ENCODE measurements at regions not wholly inside any gene's neighbourhood (a gene's known extent, or its start where the extent isn't known, plus 50 kb on each side); places are given as distances from the start of the nearest gene placed in this dataset.

DNA sequence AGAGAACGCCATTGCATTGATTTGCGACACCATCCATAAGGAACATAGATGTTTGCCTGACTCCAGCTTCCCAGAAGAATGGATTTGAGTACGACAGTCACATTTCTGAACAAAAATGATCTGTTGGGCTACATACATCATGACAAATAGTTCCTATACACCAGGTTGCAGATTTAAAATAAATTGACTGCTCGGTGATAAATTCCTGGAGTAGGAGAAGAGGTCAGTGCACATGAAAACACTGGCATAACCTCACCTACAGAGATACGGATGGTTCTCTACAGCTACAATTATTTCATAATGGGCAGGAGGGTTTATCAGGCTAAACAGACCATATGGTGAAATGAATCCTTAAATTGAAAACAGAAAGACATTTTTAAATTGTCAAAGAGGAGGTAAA, 316.5 kb upstream of the ADARB2 start (continued):
- no peak for TF ChIP-seq FOXA1 (IDR thresholded peaks at IDR 0.05)
- no peak for TF ChIP-seq YY1 (IDR thresholded peaks at IDR 0.05)
- TF ChIP-seq EGR1 (IDR thresholded peaks at IDR 0.05; ENCODE audit: low read depth in 2 of 2), result no peak
- TF ChIP-seq, protein P1, sequence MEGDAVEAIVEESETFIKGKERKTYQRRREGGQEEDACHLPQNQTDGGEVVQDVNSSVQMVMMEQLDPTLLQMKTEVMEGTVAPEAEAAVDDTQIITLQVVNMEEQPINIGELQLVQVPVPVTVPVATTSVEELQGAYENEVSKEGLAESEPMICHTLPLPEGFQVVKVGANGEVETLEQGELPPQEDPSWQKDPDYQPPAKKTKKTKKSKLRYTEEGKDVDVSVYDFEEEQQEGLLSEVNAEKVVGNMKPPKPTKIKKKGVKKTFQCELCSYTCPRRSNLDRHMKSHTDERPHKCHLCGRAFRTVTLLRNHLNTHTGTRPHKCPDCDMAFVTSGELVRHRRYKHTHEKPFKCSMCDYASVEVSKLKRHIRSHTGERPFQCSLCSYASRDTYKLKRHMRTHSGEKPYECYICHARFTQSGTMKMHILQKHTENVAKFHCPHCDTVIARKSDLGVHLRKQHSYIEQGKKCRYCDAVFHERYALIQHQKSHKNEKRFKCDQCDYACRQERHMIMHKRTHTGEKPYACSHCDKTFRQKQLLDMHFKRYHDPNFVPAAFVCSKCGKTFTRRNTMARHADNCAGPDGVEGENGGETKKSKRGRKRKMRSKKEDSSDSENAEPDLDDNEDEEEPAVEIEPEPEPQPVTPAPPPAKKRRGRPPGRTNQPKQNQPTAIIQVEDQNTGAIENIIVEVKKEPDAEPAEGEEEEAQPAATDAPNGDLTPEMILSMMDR (IDR thresholded peaks at IDR 0.05; ENCODE audit: low read depth, low read length, missing input control), result no peak
- no peak for TF ChIP-seq GABPA (IDR thresholded peaks at IDR 0.05 in 1 of 2, conservative IDR thresholded peaks at IDR 0.05 in 1 of 2)

DNA sequence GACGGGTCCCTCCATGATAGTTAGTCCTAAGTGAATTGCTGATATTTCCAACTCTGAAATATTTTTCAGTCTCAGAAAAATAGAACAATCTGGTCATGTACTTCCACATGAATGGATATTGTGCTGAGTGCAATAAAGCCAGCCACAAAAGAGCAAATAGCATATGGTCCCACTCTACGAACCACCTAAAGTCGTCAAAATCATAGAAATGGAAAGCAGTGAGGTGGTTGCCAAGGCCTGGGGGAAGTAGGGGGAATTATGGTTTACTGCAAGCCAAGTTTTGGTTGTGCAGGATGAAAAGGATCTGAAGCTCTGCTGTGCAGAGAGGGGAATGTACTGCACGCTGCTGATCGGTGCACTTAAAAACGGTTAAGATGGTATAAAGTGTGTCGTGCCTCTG, 313.8 kb upstream of the ADARB2 start:
- no peak for TF ChIP-seq GABPA (IDR thresholded peaks at IDR 0.05 in 1 of 2, conservative IDR thresholded peaks at IDR 0.05 in 1 of 2)
- TF ChIP-seq RXRA (IDR thresholded peaks at IDR 0.05), result no peak
- no peak for TF ChIP-seq YY1 (IDR thresholded peaks at IDR 0.05)
- no peak for TF ChIP-seq HNF4A (conservative IDR thresholded peaks at IDR 0.05)
- Histone ChIP-seq H3K4me3 (ENCODE audit: low read depth in 1 of 3, low read length in 3 of 3) (no peak overlapping the region), H3K27ac (ENCODE audit: low read depth in 1 of 2, low read length in 2 of 2) (no peak overlapping the region), H3K9ac (ENCODE audit: low read depth in 1 of 2, low read length in 2 of 2) (no peak overlapping the region), H3K4me1 (ENCODE audit: control insufficient read depth in 4 of 4, insufficient read depth in 4 of 4, low read length in 3 of 4) (no peaks in the 10 kb centered on the region), H3K36me3 (ENCODE audit: control insufficient read depth in 4 of 4, insufficient read depth in 3 of 4, low read depth in 1 of 4, low read length in 3 of 4) (no peaks in the 10 kb centered on the region), H3K27me3 (ENCODE audit: control insufficient read depth in 4 of 4, insufficient read depth in 4 of 4, low read length in 3 of 4) (no peaks in the 10 kb centered on the region), H3K9me3 (ENCODE audit: control insufficient read depth in 4 of 4, low read length in 3 of 4) (no peaks in the 10 kb centered on the region)
- 86% methylated on average over 7 of the region's 7 CpGs for WGBS
- DNase-seq (ENCODE audit: low spot score), result no peak

DNA sequence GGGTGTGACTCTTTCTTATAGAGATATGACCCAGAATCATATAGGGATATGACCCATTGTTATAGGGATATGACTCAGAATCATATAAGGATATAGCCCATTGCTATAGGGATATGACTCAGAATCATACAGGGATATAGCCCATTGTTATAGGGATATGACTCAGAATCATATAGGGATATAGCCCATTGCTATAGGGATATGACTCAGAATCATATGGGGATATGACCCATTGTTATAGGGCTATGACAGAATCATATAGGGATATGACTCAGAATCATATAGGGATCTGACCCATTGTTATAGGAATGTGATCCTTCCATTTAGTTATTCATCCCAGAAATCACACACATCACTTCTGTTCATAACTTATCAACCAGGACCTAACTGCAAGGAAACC, 312.2 kb upstream of the ADARB2 start:
- Histone ChIP-seq H3K9me3 (ENCODE audit: control insufficient read depth in 4 of 4, low read length in 3 of 4) (no peaks in the 10 kb centered on the region), H3K27ac (ENCODE audit: low read depth in 1 of 2, low read length in 2 of 2) (no peak overlapping the region), H3K4me1 (ENCODE audit: control insufficient read depth in 4 of 4, insufficient read depth in 4 of 4, low read length in 3 of 4) (no peaks in the 10 kb centered on the region), H3K9ac (ENCODE audit: low read depth in 1 of 2, low read length in 2 of 2) (no peak overlapping the region), H3K27me3 (ENCODE audit: control insufficient read depth in 4 of 4, insufficient read depth in 4 of 4, low read length in 3 of 4) (no peaks in the 10 kb centered on the region), H3K36me3 (ENCODE audit: control insufficient read depth in 4 of 4, insufficient read depth in 3 of 4, low read depth in 1 of 4, low read length in 3 of 4) (no peaks in the 10 kb centered on the region), H3K4me3 (ENCODE audit: low read depth in 1 of 3, low read length in 3 of 3) (no peak overlapping the region)
- no peak for DNase-seq (ENCODE audit: low spot score)
- TF ChIP-seq, protein P2, sequence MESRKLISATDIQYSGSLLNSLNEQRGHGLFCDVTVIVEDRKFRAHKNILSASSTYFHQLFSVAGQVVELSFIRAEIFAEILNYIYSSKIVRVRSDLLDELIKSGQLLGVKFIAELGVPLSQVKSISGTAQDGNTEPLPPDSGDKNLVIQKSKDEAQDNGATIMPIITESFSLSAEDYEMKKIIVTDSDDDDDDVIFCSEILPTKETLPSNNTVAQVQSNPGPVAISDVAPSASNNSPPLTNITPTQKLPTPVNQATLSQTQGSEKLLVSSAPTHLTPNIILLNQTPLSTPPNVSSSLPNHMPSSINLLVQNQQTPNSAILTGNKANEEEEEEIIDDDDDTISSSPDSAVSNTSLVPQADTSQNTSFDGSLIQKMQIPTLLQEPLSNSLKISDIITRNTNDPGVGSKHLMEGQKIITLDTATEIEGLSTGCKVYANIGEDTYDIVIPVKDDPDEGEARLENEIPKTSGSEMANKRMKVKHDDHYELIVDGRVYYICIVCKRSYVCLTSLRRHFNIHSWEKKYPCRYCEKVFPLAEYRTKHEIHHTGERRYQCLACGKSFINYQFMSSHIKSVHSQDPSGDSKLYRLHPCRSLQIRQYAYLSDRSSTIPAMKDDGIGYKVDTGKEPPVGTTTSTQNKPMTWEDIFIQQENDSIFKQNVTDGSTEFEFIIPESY (IDR thresholded peaks at IDR 0.05), result no peak
- TF ChIP-seq HNF4G (IDR thresholded peaks at IDR 0.05) (no peak), HNF4A (conservative IDR thresholded peaks at IDR 0.05) (no peak), EGR1 (IDR thresholded peaks at IDR 0.05; ENCODE audit: low read depth in 2 of 2) (no peak), YY1 (IDR thresholded peaks at IDR 0.05) (no peak), JUND (IDR thresholded peaks at IDR 0.05) (no peak), GABPA (IDR thresholded peaks at IDR 0.05 in 1 of 2, conservative IDR thresholded peaks at IDR 0.05 in 1 of 2) (no peak)
- TF ChIP-seq, protein P3, sequence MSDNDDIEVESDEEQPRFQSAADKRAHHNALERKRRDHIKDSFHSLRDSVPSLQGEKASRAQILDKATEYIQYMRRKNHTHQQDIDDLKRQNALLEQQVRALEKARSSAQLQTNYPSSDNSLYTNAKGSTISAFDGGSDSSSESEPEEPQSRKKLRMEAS (IDR thresholded peaks at IDR 0.05), result no peak

DNA sequence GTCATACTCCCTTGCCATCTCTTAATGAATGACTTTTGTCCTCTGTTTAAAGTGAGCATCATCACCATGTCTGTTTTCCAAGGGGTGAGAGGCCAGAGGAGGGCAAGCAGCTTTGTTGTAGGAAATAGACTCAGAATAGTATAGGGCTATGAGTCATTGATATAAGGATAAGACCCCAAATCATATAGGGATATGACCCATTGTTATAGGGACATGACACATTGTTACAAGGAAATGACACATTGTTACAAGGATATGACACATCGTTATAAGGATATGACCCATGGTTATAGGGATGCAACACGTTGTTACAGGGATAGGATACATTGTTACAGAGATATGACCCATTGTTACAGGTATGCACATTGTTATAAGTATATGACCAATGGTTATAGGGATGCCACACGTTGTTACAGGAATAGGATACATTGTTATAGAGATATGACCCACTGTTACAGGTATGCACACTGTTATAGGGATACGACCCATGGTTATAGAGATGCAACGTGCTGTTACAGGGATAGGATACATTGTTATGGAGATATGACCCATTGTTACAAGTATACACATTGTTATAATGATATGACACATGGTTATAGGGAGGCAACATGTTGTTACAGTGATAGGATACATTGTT, 311.1 kb upstream of the ADARB2 start:
- H3K27me3 ChIP-seq (ENCODE audit: control insufficient read depth in 4 of 4, insufficient read depth in 4 of 4, low read length in 3 of 4), result no peaks in the 10 kb centered on the region
- H3K36me3 ChIP-seq (ENCODE audit: control insufficient read depth in 4 of 4, insufficient read depth in 3 of 4, low read depth in 1 of 4, low read length in 3 of 4), result no peaks in the 10 kb centered on the region
- DNase-seq (ENCODE audit: low spot score), result no peak
- H3K27ac ChIP-seq (ENCODE audit: low read depth in 1 of 2, low read length in 2 of 2), result no peak overlapping the region
- no peaks in the 10 kb centered on the region for H3K9me3 ChIP-seq (ENCODE audit: control insufficient read depth in 4 of 4, low read length in 3 of 4)
- TF ChIP-seq, protein P4, sequence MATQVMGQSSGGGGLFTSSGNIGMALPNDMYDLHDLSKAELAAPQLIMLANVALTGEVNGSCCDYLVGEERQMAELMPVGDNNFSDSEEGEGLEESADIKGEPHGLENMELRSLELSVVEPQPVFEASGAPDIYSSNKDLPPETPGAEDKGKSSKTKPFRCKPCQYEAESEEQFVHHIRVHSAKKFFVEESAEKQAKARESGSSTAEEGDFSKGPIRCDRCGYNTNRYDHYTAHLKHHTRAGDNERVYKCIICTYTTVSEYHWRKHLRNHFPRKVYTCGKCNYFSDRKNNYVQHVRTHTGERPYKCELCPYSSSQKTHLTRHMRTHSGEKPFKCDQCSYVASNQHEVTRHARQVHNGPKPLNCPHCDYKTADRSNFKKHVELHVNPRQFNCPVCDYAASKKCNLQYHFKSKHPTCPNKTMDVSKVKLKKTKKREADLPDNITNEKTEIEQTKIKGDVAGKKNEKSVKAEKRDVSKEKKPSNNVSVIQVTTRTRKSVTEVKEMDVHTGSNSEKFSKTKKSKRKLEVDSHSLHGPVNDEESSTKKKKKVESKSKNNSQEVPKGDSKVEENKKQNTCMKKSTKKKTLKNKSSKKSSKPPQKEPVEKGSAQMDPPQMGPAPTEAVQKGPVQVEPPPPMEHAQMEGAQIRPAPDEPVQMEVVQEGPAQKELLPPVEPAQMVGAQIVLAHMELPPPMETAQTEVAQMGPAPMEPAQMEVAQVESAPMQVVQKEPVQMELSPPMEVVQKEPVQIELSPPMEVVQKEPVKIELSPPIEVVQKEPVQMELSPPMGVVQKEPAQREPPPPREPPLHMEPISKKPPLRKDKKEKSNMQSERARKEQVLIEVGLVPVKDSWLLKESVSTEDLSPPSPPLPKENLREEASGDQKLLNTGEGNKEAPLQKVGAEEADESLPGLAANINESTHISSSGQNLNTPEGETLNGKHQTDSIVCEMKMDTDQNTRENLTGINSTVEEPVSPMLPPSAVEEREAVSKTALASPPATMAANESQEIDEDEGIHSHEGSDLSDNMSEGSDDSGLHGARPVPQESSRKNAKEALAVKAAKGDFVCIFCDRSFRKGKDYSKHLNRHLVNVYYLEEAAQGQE (IDR thresholded peaks at IDR 0.05), result no peak
- TF ChIP-seq HNF4G (IDR thresholded peaks at IDR 0.05), result no peak
- 66% methylated on average over 5 of the region's 5 CpGs for WGBS
- H3K4me3 ChIP-seq (ENCODE audit: low read depth in 1 of 3, low read length in 3 of 3), result no peak overlapping the region
- H3K4me1 ChIP-seq (ENCODE audit: control insufficient read depth in 4 of 4, insufficient read depth in 4 of 4, low read length in 3 of 4), result no peaks in the 10 kb centered on the region
- H3K9ac ChIP-seq (ENCODE audit: low read depth in 1 of 2, low read length in 2 of 2), result no peak overlapping the region
